Astrocyte (in vitro differentiated cells and primary cell): ENCODE measurements at regions not wholly inside any gene's neighbourhood (a gene's known extent, or its start where the extent isn't known, plus 50 kb on each side); places are given as distances from the start of the nearest gene placed in this dataset.

Experiments used
- CTCF ChIP-seq: IDR thresholded peaks from 2 replicates; pipeline ENCODE4 v1.5.1; 2011; ENCODE audit warnings: low read depth, mild to moderate bottlenecking, inconsistent platforms, low read length, moderate library complexity; ENCODE audit not compliant: insufficient read depth
- EZH2 ChIP-seq: IDR thresholded peaks from 2 replicates; pipeline ENCODE4 v1.6.1; 2012; ENCODE audit warnings: mild to moderate bottlenecking, low read length, inconsistent platforms; ENCODE audit not compliant: insufficient read depth

- TF ChIP-seq CTCF (no peak), EZH2 (no peak)
Observed at GRCh38 chrX:69280933-69281332, 115.7 kb upstream of the PJA1 start.
